GM21717 (cell line): ENCODE measurements at regions not wholly inside any gene's neighbourhood (a gene's known extent, or its start where the extent isn't known, plus 50 kb on each side); places are given as distances from the start of the nearest gene placed in this dataset.
"Not testable (repeated sequence)": the region's sequence is repeated elsewhere in the genome, so short reads cannot be mapped to it uniquely, and the experiment has no call there.

Experiments used
- ATAC-seq: cut with Tn5 transposase; IDR thresholded peaks from one replicate; pipeline ENCODE4 v1.9.1; 2021; ENCODE audit warnings: mild to moderate bottlenecking, moderate library complexity; ENCODE audit not compliant: unreplicated experiment

- no peak for ATAC-seq
These were observed 369.7 kb downstream of the RAD51AP2 start for GRCh38 chr2:17148407-17149145.

GRCh38 chr2:17146358-17146757, 371.9 kb downstream of the RAD51AP2 start:
- no peak for ATAC-seq

- no peak for ATAC-seq
These were observed 381.4 kb downstream of the RAD51AP2 start for GRCh38 chr2:17136877-17137276.

- no peak for ATAC-seq
These were observed 382.0 kb downstream of the RAD51AP2 start for GRCh38 chr2:17136231-17136630.

GRCh38 chr2:17135619-17136018, 382.6 kb downstream of the RAD51AP2 start:
- no peak for ATAC-seq

GRCh38 chr2:17133052-17133671, 385.1 kb downstream of the RAD51AP2 start:
- ATAC-seq: no peak

- not testable (repeated sequence) for ATAC-seq
These were observed 387.6 kb downstream of the RAD51AP2 start for GRCh38 chr2:17130627-17131026.

GRCh38 chr2:17125989-17126620, 392.1 kb downstream of the RAD51AP2 start:
- ATAC-seq: no peak

- peak; percentile 44 for ATAC-seq
These were observed 393.5 kb downstream of the RAD51AP2 start for GRCh38 chr2:17124575-17125318.

GRCh38 chr2:17122887-17123501, 395.2 kb downstream of the RAD51AP2 start:
- no peak for ATAC-seq

GRCh38 chr2:17115466-17115865, 402.8 kb downstream of the RAD51AP2 start:
- no peak for ATAC-seq

- no peak for ATAC-seq
These were observed 403.2 kb downstream of the RAD51AP2 start for GRCh38 chr2:17115042-17115441.

- ATAC-seq: no peak
These were observed 410.4 kb downstream of the RAD51AP2 start for GRCh38 chr2:17107871-17108270.

GRCh38 chr2:17107151-17107550, 411.1 kb downstream of the RAD51AP2 start:
- ATAC-seq: no peak

GRCh38 chr2:17106418-17106817, 411.8 kb downstream of the RAD51AP2 start:
- ATAC-seq: no peak

GRCh38 chr2:17104454-17104853, 413.8 kb downstream of the RAD51AP2 start:
- ATAC-seq: peak; percentile 71

GRCh38 chr2:17101596-17101995, 416.6 kb downstream of the RAD51AP2 start:
- ATAC-seq: no peak

- no peak for ATAC-seq
These were observed 417.1 kb downstream of the RAD51AP2 start for GRCh38 chr2:17101091-17101490.

GRCh38 chr2:17095340-17095739, 422.9 kb downstream of the RAD51AP2 start:
- ATAC-seq: no peak

GRCh38 chr2:17093712-17094111, 424.5 kb downstream of the RAD51AP2 start:
- no peak for ATAC-seq

GRCh38 chr2:17086990-17087389, 421.4 kb upstream of the CYRIA start:
- ATAC-seq: no peak
